ENCODE measurements at regions not wholly inside any gene's neighbourhood (a gene's known extent, or its start where the extent isn't known, plus 50 kb on each side); places are given as distances from the start of the nearest gene placed in this dataset.

DNA sequence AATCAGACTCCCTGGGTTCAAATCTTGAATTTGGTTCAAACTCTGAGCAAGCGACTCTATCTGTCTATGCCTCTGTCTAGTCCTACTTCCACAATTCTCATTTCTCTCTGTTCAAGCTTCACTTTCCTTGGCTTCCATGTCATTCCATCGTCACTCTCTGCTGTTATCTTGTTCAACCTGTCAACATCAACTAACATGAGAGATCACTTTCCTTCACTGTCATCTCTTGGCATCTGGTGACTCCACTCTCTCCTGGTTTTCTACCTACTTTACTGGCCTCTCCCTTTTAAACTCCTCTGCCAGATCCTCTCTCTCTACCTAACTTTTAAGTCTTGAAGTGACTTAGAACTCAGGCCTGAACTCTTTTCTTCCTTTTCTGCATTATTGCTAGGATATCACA lies 240.2 kb downstream of the BCAT1 start:
- Histone ChIP-seq H3K27me3 (ENCODE audit: insufficient read depth, low read depth, low read length) (no peaks in the 10 kb centered on the region), H3F3A (ENCODE audit: insufficient read depth, low read length, poor library complexity, severe bottlenecking) (no peaks in the 10 kb centered on the region), H3K36me3 (ENCODE audit: insufficient read depth, low read length) (no peaks in the 10 kb centered on the region), H3K4me3 (ENCODE audit: low read length) (no peak overlapping the region), H4K20me1 (ENCODE audit: insufficient read depth) (no peaks in the 10 kb centered on the region), H3K9ac (ENCODE audit: low read length) (no peak overlapping the region), H3K79me2 (replicated peaks; ENCODE audit: insufficient read depth, low read length) (no peaks in the 10 kb centered on the region), H3K27ac (ENCODE audit: low read length) (no peak overlapping the region), H3K9me3 (ENCODE audit: low read length) (no peaks in the 10 kb centered on the region), H2AFZ (ENCODE audit: low read depth, low read length) (no peak overlapping the region), H3K9me2 (ENCODE audit: insufficient read depth, low read length) (no peaks in the 10 kb centered on the region), H3K4me2 (ENCODE audit: low read length) (no peak overlapping the region)
- TF ChIP-seq POLR2AphosphoS5 (IDR thresholded peaks at IDR 0.05) (no peak), TAF1 (IDR thresholded peaks at IDR 0.05; ENCODE audit: low read depth) (no peak), MXI1 (conservative IDR thresholded peaks at IDR 0.05; ENCODE audit: poor library complexity, severe bottlenecking) (no peak), EP300 (conservative IDR thresholded peaks at IDR 0.05; ENCODE audit: poor library complexity, severe bottlenecking) (peak; percentile 46)

DNA sequence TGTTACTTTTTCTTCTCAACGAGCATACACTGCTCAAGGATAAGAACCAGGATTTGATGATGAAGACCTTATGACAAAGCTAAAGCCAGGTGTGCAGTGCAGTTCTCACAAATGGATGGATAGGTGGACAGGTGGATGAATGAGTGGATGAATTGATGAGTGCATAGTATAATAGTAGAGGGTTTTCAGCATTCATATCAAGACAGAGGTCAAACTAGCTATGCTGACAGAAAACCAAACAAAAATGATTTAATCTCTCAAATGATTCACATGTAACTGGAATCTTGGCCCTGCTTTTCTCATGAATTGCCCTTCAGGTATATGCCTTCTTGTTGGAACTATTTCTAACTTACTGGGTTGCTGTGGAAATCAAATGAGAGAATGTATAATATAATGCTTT lies 240.9 kb downstream of the BCAT1 start:
- Histone ChIP-seq H3F3A (ENCODE audit: insufficient read depth, low read length, poor library complexity, severe bottlenecking) (no peaks in the 10 kb centered on the region), H3K36me3 (ENCODE audit: insufficient read depth, low read length) (no peaks in the 10 kb centered on the region), H3K79me2 (replicated peaks; ENCODE audit: insufficient read depth, low read length) (no peaks in the 10 kb centered on the region), H4K20me1 (ENCODE audit: insufficient read depth) (no peaks in the 10 kb centered on the region), H3K9ac (ENCODE audit: low read length) (no peak overlapping the region), H3K9me2 (ENCODE audit: insufficient read depth, low read length) (no peaks in the 10 kb centered on the region), H2AFZ (ENCODE audit: low read depth, low read length) (no peak overlapping the region), H3K4me2 (ENCODE audit: low read length) (no peak overlapping the region), H3K27ac (ENCODE audit: low read length) (no peak overlapping the region), H3K4me3 (ENCODE audit: low read length) (no peak overlapping the region), H3K27me3 (ENCODE audit: insufficient read depth, low read depth, low read length) (no peaks in the 10 kb centered on the region), H3K9me3 (ENCODE audit: low read length) (no peaks in the 10 kb centered on the region)
- TF ChIP-seq, protein P1, sequence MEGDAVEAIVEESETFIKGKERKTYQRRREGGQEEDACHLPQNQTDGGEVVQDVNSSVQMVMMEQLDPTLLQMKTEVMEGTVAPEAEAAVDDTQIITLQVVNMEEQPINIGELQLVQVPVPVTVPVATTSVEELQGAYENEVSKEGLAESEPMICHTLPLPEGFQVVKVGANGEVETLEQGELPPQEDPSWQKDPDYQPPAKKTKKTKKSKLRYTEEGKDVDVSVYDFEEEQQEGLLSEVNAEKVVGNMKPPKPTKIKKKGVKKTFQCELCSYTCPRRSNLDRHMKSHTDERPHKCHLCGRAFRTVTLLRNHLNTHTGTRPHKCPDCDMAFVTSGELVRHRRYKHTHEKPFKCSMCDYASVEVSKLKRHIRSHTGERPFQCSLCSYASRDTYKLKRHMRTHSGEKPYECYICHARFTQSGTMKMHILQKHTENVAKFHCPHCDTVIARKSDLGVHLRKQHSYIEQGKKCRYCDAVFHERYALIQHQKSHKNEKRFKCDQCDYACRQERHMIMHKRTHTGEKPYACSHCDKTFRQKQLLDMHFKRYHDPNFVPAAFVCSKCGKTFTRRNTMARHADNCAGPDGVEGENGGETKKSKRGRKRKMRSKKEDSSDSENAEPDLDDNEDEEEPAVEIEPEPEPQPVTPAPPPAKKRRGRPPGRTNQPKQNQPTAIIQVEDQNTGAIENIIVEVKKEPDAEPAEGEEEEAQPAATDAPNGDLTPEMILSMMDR (IDR thresholded peaks at IDR 0.05; ENCODE audit: poor library complexity, severe bottlenecking), result no peak
- TF ChIP-seq SMC3 (conservative IDR thresholded peaks at IDR 0.05; ENCODE audit: poor library complexity) (no peak), EP300 (conservative IDR thresholded peaks at IDR 0.05; ENCODE audit: poor library complexity, severe bottlenecking) (no peak), MXI1 (conservative IDR thresholded peaks at IDR 0.05; ENCODE audit: poor library complexity, severe bottlenecking) (no peak), EZH2 (IDR thresholded peaks at IDR 0.05; ENCODE audit: borderline replicate concordance, insufficient read depth, low read length, poor library complexity, severe bottlenecking) (no peak), POLR2AphosphoS5 (IDR thresholded peaks at IDR 0.05) (no peak), RAD21 (conservative IDR thresholded peaks at IDR 0.05) (no peak), TAF1 (IDR thresholded peaks at IDR 0.05; ENCODE audit: low read depth) (no peak)
- TF ChIP-seq, protein P2, sequence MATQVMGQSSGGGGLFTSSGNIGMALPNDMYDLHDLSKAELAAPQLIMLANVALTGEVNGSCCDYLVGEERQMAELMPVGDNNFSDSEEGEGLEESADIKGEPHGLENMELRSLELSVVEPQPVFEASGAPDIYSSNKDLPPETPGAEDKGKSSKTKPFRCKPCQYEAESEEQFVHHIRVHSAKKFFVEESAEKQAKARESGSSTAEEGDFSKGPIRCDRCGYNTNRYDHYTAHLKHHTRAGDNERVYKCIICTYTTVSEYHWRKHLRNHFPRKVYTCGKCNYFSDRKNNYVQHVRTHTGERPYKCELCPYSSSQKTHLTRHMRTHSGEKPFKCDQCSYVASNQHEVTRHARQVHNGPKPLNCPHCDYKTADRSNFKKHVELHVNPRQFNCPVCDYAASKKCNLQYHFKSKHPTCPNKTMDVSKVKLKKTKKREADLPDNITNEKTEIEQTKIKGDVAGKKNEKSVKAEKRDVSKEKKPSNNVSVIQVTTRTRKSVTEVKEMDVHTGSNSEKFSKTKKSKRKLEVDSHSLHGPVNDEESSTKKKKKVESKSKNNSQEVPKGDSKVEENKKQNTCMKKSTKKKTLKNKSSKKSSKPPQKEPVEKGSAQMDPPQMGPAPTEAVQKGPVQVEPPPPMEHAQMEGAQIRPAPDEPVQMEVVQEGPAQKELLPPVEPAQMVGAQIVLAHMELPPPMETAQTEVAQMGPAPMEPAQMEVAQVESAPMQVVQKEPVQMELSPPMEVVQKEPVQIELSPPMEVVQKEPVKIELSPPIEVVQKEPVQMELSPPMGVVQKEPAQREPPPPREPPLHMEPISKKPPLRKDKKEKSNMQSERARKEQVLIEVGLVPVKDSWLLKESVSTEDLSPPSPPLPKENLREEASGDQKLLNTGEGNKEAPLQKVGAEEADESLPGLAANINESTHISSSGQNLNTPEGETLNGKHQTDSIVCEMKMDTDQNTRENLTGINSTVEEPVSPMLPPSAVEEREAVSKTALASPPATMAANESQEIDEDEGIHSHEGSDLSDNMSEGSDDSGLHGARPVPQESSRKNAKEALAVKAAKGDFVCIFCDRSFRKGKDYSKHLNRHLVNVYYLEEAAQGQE (IDR thresholded peaks at IDR 0.05; ENCODE audit: borderline replicate concordance), result no peak

- Histone ChIP-seq H3K9me2 (ENCODE audit: insufficient read depth, low read length) (no peaks in the 10 kb centered on the region), H3K27ac (ENCODE audit: low read length) (no peak overlapping the region), H3K9ac (ENCODE audit: low read length) (no peak overlapping the region), H3K4me3 (ENCODE audit: low read length) (no peak overlapping the region), H3K9me3 (ENCODE audit: low read length) (no peaks in the 10 kb centered on the region), H4K20me1 (ENCODE audit: insufficient read depth) (no peaks in the 10 kb centered on the region), H3K27me3 (ENCODE audit: insufficient read depth, low read depth, low read length) (no peaks in the 10 kb centered on the region), H3K4me2 (ENCODE audit: low read length) (no peak overlapping the region), H2AFZ (ENCODE audit: low read depth, low read length) (no peak overlapping the region), H3F3A (ENCODE audit: insufficient read depth, low read length, poor library complexity, severe bottlenecking) (no peaks in the 10 kb centered on the region), H3K79me2 (replicated peaks; ENCODE audit: insufficient read depth, low read length) (no peaks in the 10 kb centered on the region), H3K36me3 (ENCODE audit: insufficient read depth, low read length) (no peaks in the 10 kb centered on the region)
- TF ChIP-seq MXI1 (conservative IDR thresholded peaks at IDR 0.05; ENCODE audit: poor library complexity, severe bottlenecking) (no peak), RAD21 (conservative IDR thresholded peaks at IDR 0.05) (no peak), TAF1 (IDR thresholded peaks at IDR 0.05; ENCODE audit: low read depth) (no peak), POLR2AphosphoS5 (IDR thresholded peaks at IDR 0.05) (no peak)
- TF ChIP-seq, protein P2 (IDR thresholded peaks at IDR 0.05; ENCODE audit: borderline replicate concordance), result no peak
These were observed 241.6 kb downstream of the BCAT1 start for GRCh38 chr12:24707334-24707733.
